ENCODE measurements at regions not wholly inside any gene's neighbourhood (a gene's known extent, or its start where the extent isn't known, plus 50 kb on each side); places are given as distances from the start of the nearest gene placed in this dataset.

DNA sequence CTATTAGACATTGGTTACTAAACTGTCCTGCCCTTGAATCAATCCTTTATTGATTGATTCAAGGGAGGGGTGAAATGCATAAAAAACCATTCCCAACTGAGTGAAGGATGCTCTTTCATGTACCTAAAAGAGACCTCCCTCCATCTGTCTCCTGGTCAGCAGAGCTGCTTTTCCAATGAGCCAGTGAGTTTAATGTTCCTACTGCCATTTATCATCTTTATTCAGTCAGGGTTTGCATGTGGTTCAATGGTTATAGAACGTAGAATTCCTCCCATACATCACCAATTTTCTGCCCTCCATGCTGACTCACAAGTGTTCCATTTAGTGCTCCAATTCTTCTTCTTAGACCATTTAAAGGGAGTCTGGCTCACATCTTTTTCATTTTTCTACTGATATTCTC, 199.1 kb upstream of the PCSK5 start:
- TF ChIP-seq, protein P1, sequence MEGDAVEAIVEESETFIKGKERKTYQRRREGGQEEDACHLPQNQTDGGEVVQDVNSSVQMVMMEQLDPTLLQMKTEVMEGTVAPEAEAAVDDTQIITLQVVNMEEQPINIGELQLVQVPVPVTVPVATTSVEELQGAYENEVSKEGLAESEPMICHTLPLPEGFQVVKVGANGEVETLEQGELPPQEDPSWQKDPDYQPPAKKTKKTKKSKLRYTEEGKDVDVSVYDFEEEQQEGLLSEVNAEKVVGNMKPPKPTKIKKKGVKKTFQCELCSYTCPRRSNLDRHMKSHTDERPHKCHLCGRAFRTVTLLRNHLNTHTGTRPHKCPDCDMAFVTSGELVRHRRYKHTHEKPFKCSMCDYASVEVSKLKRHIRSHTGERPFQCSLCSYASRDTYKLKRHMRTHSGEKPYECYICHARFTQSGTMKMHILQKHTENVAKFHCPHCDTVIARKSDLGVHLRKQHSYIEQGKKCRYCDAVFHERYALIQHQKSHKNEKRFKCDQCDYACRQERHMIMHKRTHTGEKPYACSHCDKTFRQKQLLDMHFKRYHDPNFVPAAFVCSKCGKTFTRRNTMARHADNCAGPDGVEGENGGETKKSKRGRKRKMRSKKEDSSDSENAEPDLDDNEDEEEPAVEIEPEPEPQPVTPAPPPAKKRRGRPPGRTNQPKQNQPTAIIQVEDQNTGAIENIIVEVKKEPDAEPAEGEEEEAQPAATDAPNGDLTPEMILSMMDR (IDR thresholded peaks at IDR 0.05; ENCODE audit: poor library complexity) = no peak
- TF ChIP-seq EZH2 (IDR thresholded peaks at IDR 0.05; ENCODE audit: borderline replicate concordance) (no peak), EZH2phosphoT487 (IDR thresholded peaks at IDR 0.05; ENCODE audit: low read depth, severe bottlenecking, unreplicated experiment) (no peak)

All from hepatocyte (in vitro differentiated cells).